ENCODE measurements at regions not wholly inside any gene's neighbourhood (a gene's known extent, or its start where the extent isn't known, plus 50 kb on each side); places are given as distances from the start of the nearest gene placed in this dataset.

DNA sequence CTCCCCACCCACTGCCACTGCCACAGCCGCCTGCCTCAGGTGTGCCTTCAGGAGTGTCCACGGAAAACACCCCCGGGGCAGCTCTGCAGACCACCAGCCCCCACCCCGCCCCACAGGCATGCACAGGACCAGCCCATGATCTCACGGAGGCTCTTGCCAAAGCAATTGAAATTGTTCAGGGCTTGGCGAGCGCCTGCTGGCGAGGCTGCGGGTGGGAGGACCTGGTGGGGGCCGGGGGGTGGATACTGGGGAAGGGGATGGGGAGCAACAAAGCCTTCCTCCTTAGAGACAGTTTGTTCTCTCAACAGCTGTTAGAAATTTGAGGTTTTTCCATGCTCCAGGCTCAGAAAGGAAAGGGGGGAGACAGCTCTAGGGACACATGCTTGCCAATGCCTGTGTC is 274.7 kb downstream of the MN1 start:
- no peak for DNase-seq

DNA sequence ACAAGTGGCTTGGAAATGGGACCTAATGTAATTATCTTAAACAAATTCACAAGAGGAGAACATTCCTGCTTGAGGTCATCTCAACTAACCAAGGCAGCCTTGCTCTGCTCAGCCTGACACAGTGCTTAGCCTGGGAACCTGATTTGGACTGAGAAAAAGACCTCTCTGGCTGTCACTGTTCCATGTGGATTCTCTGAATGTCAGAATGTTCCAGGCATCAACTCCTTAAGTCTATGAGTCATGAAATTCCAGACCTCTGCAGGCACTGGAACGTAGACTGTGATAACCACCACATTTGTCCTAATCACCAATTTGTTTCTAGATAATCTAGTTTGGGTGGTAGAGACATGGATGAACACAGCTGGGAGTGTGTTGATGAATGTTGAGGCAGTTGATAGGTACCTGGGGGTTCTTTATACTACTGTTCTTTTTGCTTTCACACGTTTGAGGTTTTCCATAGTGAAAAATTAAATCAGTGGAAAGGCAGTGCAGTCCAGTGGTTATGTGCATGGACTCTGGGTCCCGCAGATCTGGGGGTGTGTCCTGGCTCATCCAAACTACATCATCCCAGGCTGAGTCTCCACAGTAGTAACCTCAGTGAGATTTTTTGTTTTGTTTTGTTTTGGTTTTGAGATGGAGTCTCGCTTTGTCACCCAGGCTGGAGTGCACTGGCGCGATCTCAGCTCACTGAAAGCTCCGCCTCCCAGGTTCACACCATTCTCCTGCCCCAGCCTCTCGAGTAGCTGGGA is 269.6 kb downstream of the MN1 start:
- no peak for DNase-seq

DNA sequence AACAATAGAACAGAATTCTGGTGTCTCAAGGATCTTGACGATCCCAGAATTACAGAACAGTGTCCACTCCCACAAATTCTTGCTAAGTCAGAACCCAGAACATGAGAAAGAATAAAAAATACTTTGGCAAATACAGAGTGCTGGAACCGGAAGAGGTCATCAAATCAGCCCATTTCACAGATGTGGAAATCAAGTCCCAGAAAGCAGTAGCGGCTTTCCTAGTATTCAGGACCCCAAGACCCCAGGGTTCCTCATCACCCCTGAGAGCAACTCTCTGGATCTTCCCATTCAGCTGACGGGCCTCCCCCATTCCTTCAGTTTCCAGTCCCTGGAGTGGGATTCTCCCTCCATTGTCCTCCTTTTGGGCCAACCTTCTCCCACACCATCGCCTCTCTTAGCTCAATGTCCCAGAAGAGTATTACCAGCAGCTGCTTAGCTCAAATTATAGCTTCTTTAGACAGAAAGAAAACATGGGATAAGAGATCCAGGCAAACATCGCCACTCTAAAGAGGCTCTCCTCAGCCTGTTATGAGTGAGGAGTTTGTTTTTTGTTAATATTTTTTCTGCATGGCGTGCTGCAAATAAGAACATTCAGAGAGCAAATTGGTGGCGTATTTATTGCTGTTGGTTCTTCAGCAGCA is 268.3 kb downstream of the MN1 start:
- DNase-seq: no peak

DNA sequence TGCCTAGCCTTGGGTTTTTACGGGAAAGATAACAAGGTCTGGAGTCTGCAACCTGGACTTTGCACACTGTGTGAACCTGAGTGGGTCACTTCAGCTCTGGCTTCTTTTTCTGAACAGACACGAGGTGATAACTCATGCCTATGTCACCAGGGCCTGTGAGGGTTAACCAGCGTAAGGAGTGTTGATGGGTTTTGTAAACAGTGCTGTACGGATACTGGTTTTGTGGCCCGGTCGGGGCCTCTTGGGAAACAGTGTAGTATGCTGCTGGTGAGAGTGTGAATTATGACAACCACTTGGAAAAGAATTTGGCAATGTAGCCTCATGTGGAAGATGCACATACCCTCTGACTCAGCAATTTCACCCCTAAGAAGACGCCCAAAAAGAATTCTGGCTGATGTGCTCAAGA is 266.8 kb downstream of the MN1 start:
- no peak for DNase-seq

DNA sequence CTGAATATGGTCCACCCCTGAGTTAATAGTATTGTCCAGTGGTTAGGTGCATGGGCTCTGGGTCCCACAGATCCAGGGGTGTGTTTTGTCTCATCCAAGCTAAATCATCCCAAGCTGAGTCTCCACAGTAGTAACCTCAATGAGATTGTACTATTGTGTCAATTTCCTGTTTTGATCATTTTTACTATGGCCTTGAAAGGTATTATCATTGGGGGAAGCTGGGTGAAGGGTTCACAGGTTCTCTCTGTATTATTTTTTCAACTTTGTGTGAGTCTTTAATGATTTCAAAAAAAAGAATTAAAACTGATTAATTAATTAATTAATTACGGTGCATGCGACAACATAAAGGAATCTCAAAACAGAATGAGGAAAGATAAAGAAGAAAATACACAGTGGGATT is 266.1 kb downstream of the MN1 start:
- no peak for DNase-seq

DNA sequence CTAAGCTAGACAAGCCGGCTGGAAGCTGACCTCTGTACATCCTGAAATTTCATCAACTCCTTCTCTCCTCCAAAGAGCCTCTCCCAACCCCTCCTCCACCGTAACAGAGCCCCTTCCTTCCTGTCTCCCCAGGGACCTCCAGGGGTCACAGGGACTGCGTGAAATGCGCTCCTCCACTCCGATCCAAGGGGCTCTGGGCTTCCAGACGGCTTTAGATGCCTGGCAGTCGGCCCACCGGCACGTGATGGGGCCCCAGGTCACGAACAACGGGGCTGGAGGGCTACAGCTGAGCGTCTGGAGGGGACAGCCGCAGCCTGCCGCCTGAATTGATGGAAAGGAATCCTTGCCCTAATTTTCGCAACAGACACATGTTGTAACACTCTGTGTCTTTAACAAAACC is 264.1 kb downstream of the MN1 start:
- no peak for DNase-seq

DNA sequence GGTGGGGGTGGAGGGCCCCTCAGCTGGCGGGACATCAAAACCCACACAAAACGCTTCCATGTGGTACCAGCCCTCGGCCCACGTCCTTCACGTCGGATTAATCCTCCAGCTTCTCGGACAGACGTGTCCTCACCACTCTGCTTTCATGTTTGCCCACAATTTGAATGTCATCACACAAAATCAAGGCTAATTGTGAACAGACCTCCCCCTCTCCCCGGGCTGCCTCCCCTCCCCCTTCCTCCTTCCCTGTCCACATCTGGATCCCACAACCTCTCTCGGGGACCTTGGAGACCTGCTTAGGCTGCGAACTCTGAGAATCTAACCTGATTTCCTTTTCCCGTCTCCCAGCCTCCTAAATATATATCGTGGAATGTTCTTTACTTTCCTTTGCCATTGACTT is 262.9 kb downstream of the MN1 start:
- DNase-seq: no peak

DNA sequence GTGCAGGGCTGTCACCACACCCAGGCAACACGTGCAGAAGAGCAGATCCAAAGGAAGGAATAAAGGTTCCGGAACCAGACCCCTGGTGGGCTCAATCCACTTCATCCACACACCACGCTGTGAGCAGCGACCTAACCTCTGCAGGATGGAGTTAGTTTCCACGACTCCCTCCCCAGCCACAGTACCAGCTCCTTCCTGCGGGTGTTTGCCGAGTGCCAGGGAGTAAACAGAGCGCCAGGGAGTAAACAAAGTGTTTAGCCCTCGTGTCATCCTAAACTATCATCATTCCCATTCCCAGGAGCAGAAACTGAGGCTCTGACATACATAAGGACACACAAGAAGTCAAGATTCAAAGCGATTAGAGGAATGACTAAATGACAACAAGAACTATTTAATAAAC is 261.3 kb downstream of the MN1 start:
- no peak for DNase-seq

DNA sequence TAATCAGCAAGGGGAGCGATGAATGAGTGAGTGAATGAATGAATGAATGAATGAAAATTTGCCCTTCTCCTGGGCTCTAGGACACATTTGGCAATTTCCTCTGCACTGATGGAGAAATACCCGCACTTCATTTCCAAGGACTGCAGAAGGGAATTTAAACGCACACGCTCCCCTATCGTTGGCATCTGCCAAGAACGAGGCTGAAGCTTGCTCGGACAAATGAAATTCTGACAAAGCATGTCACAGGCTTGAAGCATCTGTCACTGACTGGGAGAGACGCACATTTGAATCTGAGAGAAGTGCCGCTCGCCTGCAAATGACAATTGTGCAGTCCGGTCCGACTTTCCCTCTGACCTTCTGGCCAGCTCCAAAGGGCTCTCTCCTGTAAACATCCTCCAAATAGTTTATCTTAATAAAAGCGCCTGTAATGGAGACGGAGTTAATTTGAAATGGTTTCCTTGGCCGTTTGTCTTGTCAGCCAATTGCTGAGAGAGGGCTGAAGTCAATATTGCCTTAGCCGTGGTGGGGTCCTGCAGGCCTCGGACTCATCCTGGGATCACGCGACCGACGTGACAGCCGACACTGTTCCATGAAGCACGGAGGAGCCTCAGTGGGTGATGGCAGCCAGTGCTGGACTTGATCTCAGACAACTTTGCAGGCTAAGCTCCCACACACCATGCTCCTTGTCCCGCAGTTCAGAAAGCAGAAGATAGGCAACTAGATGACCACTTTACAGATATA is 260.7 kb downstream of the MN1 start:
- no peak for DNase-seq

DNA sequence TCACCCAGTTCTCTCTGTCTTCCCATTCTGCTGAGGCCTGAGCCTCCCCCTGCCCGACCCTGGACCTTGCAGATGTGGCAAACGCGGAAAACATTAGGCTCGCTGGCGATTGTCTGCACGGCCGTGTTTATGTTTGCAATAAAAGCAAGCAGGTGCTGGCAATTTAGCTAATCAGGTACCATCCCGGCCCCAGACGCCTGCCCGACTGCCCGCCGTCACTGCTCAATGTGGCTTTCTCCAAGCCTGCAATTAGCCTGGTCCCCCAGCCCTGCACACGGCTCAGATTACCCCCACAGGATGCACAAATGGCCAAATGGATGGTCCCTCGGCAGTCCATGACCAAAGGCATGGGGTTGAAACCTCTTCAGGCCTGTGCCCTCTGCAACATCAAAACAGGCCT is 259.7 kb downstream of the MN1 start:
- no peak for DNase-seq

DNA sequence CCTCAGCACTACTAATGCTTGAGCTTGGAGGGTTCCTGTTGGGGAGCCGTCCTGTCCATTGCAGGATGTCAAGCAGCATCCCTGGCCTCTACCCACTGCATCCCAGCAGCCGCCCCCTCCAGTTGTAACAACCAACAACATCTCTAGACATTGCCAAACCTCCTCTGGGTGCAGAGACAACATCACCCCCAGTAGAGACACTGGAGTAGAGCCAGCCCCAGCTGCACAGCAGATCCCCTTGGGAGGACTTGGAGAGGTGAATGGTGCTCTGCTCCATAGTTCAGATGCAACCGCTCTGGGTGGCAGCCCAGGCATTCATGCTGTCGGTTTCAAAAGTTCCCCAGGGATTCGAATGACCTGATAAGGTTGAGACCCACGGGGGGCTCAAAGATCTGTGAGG is 259.0 kb downstream of the MN1 start:
- no peak for DNase-seq

DNA sequence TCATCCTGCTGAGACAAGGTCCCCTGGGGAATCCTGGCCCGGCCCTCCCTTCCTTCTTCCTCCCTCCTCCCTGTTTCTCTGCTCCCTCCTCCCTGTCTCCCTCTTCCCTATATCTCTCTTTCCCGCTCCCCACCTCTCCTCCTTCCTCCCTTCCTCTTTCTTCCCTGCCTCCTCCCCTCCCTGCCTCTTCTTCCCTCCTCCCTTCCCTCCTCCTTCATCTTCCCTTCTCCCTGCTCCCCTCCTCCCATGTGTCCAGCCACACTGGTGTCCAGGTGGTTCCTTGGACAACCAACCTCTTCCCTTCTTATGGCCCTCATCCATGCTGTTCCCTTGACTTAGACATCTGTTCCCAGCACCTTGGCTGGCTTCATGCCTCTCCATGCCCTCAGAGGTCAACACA is 258.1 kb downstream of the MN1 start:
- DNase-seq: no peak

DNA sequence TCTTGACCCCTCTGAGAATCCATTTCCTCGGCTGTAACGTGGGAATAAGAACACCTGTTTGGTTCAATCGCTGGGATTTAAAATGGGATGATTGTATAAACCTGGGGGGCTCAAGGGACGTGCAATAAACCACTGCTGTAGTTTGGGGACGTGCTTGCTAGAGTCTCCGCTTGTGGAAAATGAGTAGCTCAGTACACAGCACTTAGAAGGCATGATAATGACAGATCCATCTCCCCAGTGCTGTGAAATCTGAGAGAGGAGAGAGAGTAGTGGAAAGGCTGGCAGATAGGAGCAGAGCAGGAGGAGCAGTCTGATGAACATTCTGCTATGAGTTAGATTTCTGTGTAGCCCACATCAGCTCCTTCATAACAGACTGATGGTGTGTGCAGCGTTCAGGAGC is 256.5 kb downstream of the MN1 start:
- no peak for DNase-seq

DNA sequence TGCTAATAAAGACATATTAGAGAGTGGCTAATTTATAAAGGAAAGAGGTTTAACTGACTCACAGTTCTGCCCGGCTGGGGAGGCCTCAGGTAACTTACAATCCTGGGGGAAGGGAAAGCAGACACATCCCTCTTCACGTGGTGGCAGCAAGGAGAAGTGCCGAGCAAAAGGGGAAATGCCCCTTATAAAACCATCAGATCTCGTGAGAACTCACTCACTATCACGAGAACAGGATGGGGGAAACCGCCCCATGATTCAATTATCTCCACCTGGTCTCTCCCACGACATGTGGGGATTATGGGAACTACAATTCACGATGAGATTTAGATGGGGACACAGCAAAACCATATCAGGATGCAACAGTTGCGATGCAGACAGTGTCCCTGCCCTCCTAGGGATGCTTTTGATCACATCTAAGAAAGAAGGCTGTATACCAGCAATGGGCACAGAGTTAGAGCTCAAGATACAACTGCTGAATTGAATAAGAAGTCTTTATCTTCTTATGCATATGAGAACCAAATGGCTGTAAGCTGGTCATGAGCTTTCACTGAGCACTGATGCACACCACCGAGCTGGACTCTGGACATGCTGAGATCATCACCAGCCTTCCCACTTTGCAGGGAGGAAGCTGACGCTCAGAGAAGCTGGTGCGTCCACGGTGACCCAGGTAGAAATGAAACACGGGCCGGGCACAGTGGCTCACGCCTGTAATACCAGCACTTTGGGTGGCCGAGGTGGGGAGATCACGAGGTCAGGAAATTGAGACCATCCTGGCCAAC is 255.2 kb downstream of the MN1 start:
- no peak for DNase-seq

DNA sequence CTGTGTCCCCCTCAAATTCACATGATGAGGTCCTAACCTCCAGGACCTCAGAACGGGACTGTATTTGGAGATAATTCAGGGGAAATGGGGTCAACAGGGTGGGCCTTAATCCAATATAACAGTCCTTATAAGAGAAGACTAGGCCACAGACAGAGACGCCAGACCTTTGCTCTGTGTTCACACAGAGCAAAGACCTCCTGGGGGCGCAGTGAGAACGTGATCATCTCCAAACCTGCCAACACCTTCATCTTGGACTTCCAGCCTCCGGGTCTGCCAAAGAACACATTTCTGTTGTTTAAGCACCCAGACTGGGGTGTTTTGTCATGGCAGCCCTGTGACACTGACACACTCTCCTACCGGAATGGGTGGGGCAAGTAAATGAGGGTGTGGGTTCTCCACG is 250.2 kb downstream of the MN1 start:
- no peak for DNase-seq

DNA sequence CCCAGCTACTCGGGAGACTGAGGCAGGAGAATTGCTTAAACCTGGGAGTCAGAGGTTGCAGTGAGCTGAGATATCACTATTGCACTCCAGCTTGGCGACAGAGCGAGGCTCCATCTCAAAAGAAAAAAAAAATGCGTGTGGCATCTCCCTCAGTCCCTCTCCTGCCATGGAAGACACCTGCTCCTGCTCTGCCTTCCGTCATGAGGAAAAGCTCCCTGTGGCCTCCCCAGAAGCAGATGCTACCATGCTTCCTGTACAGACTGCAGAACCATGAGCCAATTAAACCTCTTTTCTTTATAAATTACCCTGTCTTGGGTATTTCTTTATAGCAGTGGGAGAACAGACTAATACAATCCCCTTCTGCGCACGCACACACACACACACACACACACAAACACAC is 249.4 kb downstream of the MN1 start:
- no peak for DNase-seq

DNA sequence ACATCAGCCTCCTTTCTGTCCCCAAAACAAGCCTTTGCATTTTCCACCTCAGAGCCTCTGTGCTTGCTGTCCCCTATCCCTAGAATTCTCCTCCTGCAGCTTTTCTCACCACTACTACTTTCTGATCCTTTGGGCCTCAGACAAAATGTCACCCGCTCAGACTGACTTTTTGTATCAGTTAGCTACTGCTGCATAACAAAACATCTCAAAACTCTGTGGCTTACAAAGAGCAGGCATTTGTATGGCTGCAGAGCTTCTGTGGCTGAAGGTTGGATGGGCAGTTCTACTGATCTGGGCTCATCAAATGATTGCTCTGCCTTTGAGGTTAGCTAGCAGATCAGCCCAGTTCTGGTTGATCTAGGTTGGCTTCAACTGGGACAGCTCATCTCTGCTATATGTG is 248.7 kb downstream of the MN1 start:
- no peak for DNase-seq

DNA sequence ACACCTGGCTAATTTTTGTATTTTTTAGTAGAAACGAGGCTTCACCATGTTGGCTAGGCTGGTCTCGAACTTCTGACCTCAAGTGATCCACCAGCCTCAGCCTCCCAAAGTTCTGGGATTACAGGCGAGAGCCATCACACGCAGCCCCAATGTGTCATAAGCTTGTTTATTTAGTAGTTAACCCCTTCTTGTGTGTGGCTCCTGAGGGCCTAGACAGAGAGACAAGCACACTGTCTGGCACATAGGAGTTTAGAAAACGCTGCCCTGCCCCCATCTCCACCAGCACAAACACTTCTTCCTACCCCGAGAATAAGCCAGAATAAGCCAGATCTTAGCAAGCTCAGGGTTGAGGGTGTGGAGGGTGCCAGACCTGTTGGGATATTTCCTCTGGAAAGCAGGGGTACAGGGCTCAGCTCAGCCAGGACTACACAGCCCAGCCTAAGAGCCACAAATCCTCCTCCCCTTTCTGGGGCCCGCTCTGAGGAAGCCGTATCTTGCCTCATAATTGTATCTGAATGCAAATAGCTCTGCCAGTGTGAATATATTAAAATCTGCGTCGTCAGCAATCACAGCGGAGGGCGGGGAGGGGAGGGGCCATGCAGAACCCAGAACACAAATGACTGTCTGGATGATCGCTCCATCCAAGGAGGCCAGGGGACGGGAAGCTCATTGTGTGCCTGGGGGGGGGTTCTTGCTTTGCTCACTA is 247.3 kb downstream of the MN1 start:
- DNase-seq: no peak

DNA sequence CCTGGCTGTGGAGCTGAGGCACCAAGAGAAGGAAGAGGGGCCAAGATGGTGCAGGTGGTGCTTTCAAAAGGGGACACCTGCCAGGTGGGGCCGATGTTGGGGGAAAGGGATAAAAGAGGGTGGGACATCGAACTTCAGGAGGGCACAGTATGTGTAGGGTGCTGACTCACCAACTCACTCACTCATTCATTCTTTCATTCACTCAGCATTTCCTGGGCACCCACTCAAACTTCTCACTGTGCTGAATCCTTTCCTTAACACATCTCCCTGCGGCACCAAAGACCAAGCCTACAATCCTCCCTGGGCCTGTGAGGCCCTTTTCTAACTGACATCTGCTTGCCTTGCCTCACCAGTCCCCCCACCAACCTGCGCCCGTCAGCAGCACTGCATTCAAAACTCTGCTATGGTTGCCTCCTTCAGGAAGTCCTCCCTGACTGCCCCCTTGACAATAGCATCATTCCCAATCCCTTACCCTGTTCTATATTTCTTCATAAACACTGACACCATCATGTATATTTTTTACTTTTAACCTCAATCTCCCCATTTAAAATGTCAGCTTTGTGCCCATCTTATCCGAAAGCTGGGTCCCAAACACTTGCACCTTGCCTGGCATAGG is 246.6 kb downstream of the MN1 start:
- no peak for DNase-seq

DNA sequence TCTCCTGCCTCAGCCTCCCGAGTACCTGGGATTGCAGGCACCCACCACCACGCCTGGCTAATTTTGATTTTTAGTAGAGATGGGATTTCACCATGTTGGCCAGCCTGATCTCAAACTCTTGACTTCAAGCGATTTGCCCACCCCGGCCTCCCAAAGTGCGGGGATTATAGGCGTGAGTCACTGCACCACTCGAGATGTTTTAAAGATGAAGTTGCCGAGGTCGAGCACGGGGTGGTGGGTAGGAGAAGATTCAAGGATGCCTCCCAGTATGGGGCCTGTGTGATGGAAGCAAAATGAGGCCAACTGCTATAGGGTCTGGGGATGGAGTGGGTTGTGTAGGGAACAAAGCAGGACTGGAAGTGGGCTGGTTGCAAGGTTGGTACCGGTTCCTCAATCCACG is 245.2 kb downstream of the MN1 start:
- DNase-seq: no peak

DNA sequence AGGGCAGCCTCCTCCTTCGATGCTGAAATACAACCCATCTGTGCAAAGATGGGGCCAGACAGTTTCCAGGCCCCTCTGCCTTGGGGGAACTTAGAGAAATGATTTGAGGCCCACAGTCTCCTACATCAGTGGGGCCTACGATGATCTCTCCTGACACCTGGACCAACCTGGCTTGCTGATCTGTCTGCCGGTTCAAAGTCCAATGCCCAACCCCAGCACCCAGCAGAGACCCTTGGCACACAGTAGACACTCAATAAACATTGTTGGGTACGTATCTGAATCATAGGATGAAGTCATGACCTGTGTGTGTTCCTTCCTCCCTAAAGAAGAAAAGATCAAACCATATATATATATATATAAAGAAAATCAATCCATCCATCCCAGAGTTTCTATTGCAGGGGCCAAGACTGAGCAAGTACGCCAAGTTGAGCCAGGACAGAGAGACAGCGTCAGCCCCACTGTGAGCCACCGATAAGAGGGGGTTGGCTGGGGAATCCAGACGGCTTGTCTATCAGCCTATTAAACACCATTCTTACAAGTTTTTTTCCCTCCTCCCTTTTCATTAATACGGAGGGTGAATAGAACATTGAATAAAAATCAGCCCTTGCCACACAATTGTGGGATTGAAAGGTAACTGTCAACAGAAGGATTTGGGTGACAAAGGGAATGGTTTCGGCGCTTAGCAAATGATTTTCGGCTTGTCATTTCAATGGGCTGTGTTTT is 244.1 kb downstream of the MN1 start:
- no peak for DNase-seq

Data from NCI-H2107 (cell line).